H9 (cell line): ENCODE measurements at regions not wholly inside any gene's neighbourhood (a gene's known extent, or its start where the extent isn't known, plus 50 kb on each side); places are given as distances from the start of the nearest gene placed in this dataset.

Experiments
- DNase-seq: peaks from one replicate; pipeline ENCODE4 v3.0.0-alpha.2; 2017
- H2AFZ ChIP-seq: one replicate; pipeline ENCODE4 v1.6.1; 2013; ENCODE audit warnings: mild to moderate bottlenecking, low read length, control low read depth, moderate library complexity
- H2AK5ac ChIP-seq: 2 replicates; pipeline ENCODE4 v1.6.1; 2013; ENCODE audit warnings: low read length, control low read depth, mixed read lengths; ENCODE audit not compliant: insufficient read length
- H2BK120ac ChIP-seq: one replicate; pipeline ENCODE4 v1.6.1; 2013; ENCODE audit warnings: low read depth, mild to moderate bottlenecking, low read length, control low read depth, inconsistent platforms; ENCODE audit not compliant: poor library complexity, severe bottlenecking
- H2BK12ac ChIP-seq: 2 replicates; pipeline ENCODE4 v1.6.1; 2013; ENCODE audit warnings: low read length, control low read depth, mixed read lengths, low read depth; ENCODE audit not compliant: insufficient read length
- H2BK15ac ChIP-seq: 2 replicates; pipeline ENCODE4 v1.6.1; 2013; ENCODE audit warnings: low read depth, low read length, control low read depth
- H2BK20ac ChIP-seq: one replicate; pipeline ENCODE4 v1.6.1; 2013; ENCODE audit warnings: low read depth, mild to moderate bottlenecking, low read length, control low read depth, inconsistent platforms; ENCODE audit not compliant: poor library complexity, severe bottlenecking
- H2BK5ac ChIP-seq: 2 replicates; pipeline ENCODE4 v1.6.1; 2013; ENCODE audit warnings: low read length, control low read depth, mixed read lengths; ENCODE audit not compliant: insufficient read length
- H3K14ac ChIP-seq: 2 replicates; pipeline ENCODE4 v1.6.1; 2013; ENCODE audit warnings: low read length, control low read depth; ENCODE audit not compliant: insufficient read depth
- H3K18ac ChIP-seq: 2 replicates; pipeline ENCODE4 v1.6.1; 2013; ENCODE audit warnings: low read depth, mild to moderate bottlenecking, mixed read lengths, low read length, control low read depth; ENCODE audit not compliant: insufficient read length
- H3K23ac ChIP-seq: 2 replicates; pipeline ENCODE4 v1.6.1; 2013; ENCODE audit warnings: low read length, control low read depth, mixed read lengths, low read depth; ENCODE audit not compliant: insufficient read length
- H3K23me2 ChIP-seq: 2 replicates; pipeline ENCODE4 v1.6.1; 2013; ENCODE audit warnings: low read depth, mild to moderate bottlenecking, mixed read lengths, low read length, control low read depth; ENCODE audit not compliant: insufficient read length, poor library complexity, severe bottlenecking
- H3K27ac ChIP-seq: 2 replicates; pipeline ENCODE4 v1.5.1; 2013; ENCODE audit warnings: low read length, control low read depth, mixed read lengths, low read depth; ENCODE audit not compliant: insufficient read length
- H3K27me3 ChIP-seq: 2 replicates; pipeline ENCODE4 v1.6.1; 2013; ENCODE audit warnings: low read length, control low read depth, inconsistent platforms; ENCODE audit not compliant: insufficient read depth
- H3K4ac ChIP-seq: 2 replicates; pipeline ENCODE4 v1.6.1; 2013; ENCODE audit warnings: low read depth, mild to moderate bottlenecking, control low read depth, inconsistent platforms, low read length, moderate library complexity
- H3K4me1 ChIP-seq: 2 replicates; pipeline ENCODE4 v1.6.1; 2013; ENCODE audit warnings: low read length, control low read depth, inconsistent platforms; ENCODE audit not compliant: insufficient read depth
- H3K4me2 ChIP-seq: 2 replicates; pipeline ENCODE4 v1.6.1; 2013; ENCODE audit warnings: low read length, control low read depth, mixed read lengths; ENCODE audit not compliant: insufficient read length, insufficient read depth
- H3K56ac ChIP-seq: 2 replicates; pipeline ENCODE4 v1.6.1; 2013; ENCODE audit warnings: low read depth, mild to moderate bottlenecking, mixed read lengths, low read length, control low read depth; ENCODE audit not compliant: insufficient read length
- H3K79me1 ChIP-seq: 2 replicates; pipeline ENCODE4 v1.6.1; 2013; ENCODE audit warnings: low read depth, mild to moderate bottlenecking, moderate library complexity, low read length, control low read depth, inconsistent platforms; ENCODE audit not compliant: insufficient read depth, poor library complexity, severe bottlenecking
- H3K79me2 ChIP-seq: 2 replicates; pipeline ENCODE4 v1.6.1; 2013; ENCODE audit warnings: low read length, control low read depth, inconsistent platforms; ENCODE audit not compliant: insufficient read depth
- H3K9ac ChIP-seq: 2 replicates; pipeline ENCODE4 v1.6.1; 2013; ENCODE audit warnings: low read length, control low read depth, mixed read lengths; ENCODE audit not compliant: insufficient read length; ENCODE audit errors: extremely low read depth
- H3K9me3 ChIP-seq: one replicate; pipeline ENCODE4 v1.6.1; 2013; ENCODE audit warnings: low read depth, low read length, inconsistent platforms; ENCODE audit not compliant: control insufficient read depth
- H3T11ph ChIP-seq: one replicate; pipeline ENCODE4 v1.6.1; 2013; ENCODE audit warnings: mild to moderate bottlenecking, low read length, control low read depth, inconsistent platforms
- H4K20me1 ChIP-seq: one replicate; pipeline ENCODE4 v1.6.1; 2013; ENCODE audit not compliant: control insufficient read depth, insufficient read length, insufficient read depth
- H4K5ac ChIP-seq: 2 replicates; pipeline ENCODE4 v1.6.1; 2013; ENCODE audit warnings: low read depth, mild to moderate bottlenecking, mixed read lengths, low read length, control low read depth; ENCODE audit not compliant: insufficient read length
- H4K8ac ChIP-seq: replicated peaks from 2 replicates; pipeline ENCODE4 v1.6.1; 2013; ENCODE audit warnings: low read length, control low read depth, mixed read lengths, low read depth; ENCODE audit not compliant: insufficient read length
- H4K91ac ChIP-seq: 2 replicates; pipeline ENCODE4 v1.6.1; 2013; ENCODE audit warnings: low read depth, mild to moderate bottlenecking, moderate library complexity, mixed read lengths, low read length, control low read depth; ENCODE audit not compliant: insufficient read length
- H3K27ac Mint-ChIP-seq, 3 experiments: 2 replicates in 2 of 3; 3 replicates in 1 of 3; pipeline ENCODE4 v1.8.0; 2020 to 2021; ENCODE audit warnings: mixed read lengths in 3 of 3, mild to moderate bottlenecking in 1 of 3, moderate library complexity in 1 of 3
- H3K27me3 Mint-ChIP-seq: 2 replicates; pipeline ENCODE4 v1.8.0; 2021; ENCODE audit warnings: low read depth, mild to moderate bottlenecking, moderate library complexity, mixed read lengths
- H3K36me3 Mint-ChIP-seq, 3 experiments: 2 replicates in 2 of 3; 3 replicates in 1 of 3; pipeline ENCODE4 v1.8.0; 2020 to 2021; ENCODE audit warnings: low read depth in 3 of 3, mixed read lengths in 3 of 3; ENCODE audit not compliant: insufficient read depth in 1 of 3
- H3K4me1 Mint-ChIP-seq, 2 experiments: 2 replicates each; pipeline ENCODE4 v1.8.0; 2020; ENCODE audit warnings: mixed read lengths in 2 of 2
- H3K4me3 Mint-ChIP-seq, 2 experiments: 2 replicates in 1 of 2; 3 replicates in 1 of 2; pipeline ENCODE4 v1.8.0; 2020 to 2021; ENCODE audit warnings: mild to moderate bottlenecking in 2 of 2, mixed read lengths in 2 of 2, moderate library complexity in 1 of 2
- H3K9me3 Mint-ChIP-seq, 2 experiments: 2 replicates in 1 of 2; 3 replicates in 1 of 2; pipeline ENCODE4 v1.8.0; 2020; ENCODE audit warnings: mild to moderate bottlenecking in 2 of 2, mixed read lengths in 2 of 2, moderate library complexity in 1 of 2
- WGBS: extraction: QIAGEN DNeasy Blood & Tissue Kit; methylation state at CpG from one replicate; pipeline ENCODE4 v1.1.7; 2013; ENCODE audit warnings: missing lambda C conversion rate, low lambda C conversion rate, mixed read lengths; ENCODE audit not compliant: insufficient read length; ENCODE audit errors: extremely low coverage; 5-methylcytosine and 5-hydroxymethylcytosine counted together
- TF ChIP-seq, protein P1 (sequence below): fragments of 200-600 bp; sonication (generic); conservative IDR thresholded peaks from 3 replicates; pipeline ENCODE4 v1.8.0; 2021; ENCODE audit warnings: antibody characterized with exemption, mild to moderate bottlenecking

- DNase-seq: no peak
- H3K9me3 Mint-ChIP-seq: peaks cover 10 to 11% of the 10 kb centered on the region in 2 experiments
- WGBS: no CpG with 5 or more reads among the region's 1 CpG
Measured at GRCh38 chr4:181823183-181823582, 420.0 kb upstream of the TENM3 start.

More at GRCh38 chr4:181823183-181823582, 420.0 kb upstream of the TENM3 start:
- H2BK15ac ChIP-seq: no peak overlapping the region
- no peak overlapping the region for H3K18ac ChIP-seq
- no peak overlapping the region for H3K56ac ChIP-seq
- no peak overlapping the region for H2BK120ac ChIP-seq
- H4K20me1 ChIP-seq: no peaks in the 10 kb centered on the region
- H2BK5ac ChIP-seq: no peak overlapping the region
- peak overlapping the region in 1 of 3 experiments; percentile 84; a peak in 3 of 7 replicates for H3K27ac Mint-ChIP-seq
- H4K91ac ChIP-seq: no peak overlapping the region
- H3K36me3 Mint-ChIP-seq: peaks cover 6 to 15% (median 9%) of the 10 kb centered on the region in 3 experiments
- no peaks in the 10 kb centered on the region for H3K27me3 ChIP-seq
- no peak overlapping the region for H3K27ac ChIP-seq
- H2BK12ac ChIP-seq: no peak overlapping the region
- no peaks in the 10 kb centered on the region for H3K23me2 ChIP-seq
- H3T11ph ChIP-seq: no peak overlapping the region
- no peak overlapping the region for H4K5ac ChIP-seq
- H3K79me1 ChIP-seq: no peaks in the 10 kb centered on the region
- no peak overlapping the region for H3K23ac ChIP-seq
- peaks cover 7% of the 10 kb centered on the region; the same call in 1 of the 2 replicates for H3K4me1 ChIP-seq
- H3K27me3 Mint-ChIP-seq: no peaks in the 10 kb centered on the region
- TF ChIP-seq, protein P1, sequence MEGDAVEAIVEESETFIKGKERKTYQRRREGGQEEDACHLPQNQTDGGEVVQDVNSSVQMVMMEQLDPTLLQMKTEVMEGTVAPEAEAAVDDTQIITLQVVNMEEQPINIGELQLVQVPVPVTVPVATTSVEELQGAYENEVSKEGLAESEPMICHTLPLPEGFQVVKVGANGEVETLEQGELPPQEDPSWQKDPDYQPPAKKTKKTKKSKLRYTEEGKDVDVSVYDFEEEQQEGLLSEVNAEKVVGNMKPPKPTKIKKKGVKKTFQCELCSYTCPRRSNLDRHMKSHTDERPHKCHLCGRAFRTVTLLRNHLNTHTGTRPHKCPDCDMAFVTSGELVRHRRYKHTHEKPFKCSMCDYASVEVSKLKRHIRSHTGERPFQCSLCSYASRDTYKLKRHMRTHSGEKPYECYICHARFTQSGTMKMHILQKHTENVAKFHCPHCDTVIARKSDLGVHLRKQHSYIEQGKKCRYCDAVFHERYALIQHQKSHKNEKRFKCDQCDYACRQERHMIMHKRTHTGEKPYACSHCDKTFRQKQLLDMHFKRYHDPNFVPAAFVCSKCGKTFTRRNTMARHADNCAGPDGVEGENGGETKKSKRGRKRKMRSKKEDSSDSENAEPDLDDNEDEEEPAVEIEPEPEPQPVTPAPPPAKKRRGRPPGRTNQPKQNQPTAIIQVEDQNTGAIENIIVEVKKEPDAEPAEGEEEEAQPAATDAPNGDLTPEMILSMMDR: no peak
- H4K8ac ChIP-seq: no peak overlapping the region
- H2AK5ac ChIP-seq: no peak overlapping the region
- no peak overlapping the region for H3K4me2 ChIP-seq
- no peaks in the 10 kb centered on the region for H3K79me2 ChIP-seq
- no peak overlapping the region for H3K9ac ChIP-seq
- no peak overlapping the region for H2BK20ac ChIP-seq
- no peak overlapping the region for H2AFZ ChIP-seq
- no peak overlapping the region for H3K14ac ChIP-seq
- H3K4me1 Mint-ChIP-seq: peaks cover 47 to 54% of the 10 kb centered on the region in 2 experiments
- peaks cover 4% of the 10 kb centered on the region for H3K9me3 ChIP-seq
- no peak overlapping the region for H3K4me3 Mint-ChIP-seq
- no peak overlapping the region for H3K4ac ChIP-seq
